Tibial nerve (tissue), 4 donors: ENCODE measurements at regions not wholly inside any gene's neighbourhood (a gene's known extent, or its start where the extent isn't known, plus 50 kb on each side); places are given as distances from the start of the nearest gene placed in this dataset.

Source experiments
- DNase-seq, 2 donors: peaks; one replicate each; pipeline ENCODE4 v3.0.0-alpha.2; 2019; ENCODE audit warnings: low spot score in 2 of 2
- H3K27ac ChIP-seq, 4 donors: fragments of 200-600 bp; sonication (generic) in 3 of 4; one replicate each; pipeline ENCODE4 v1.5.1; 2017 to 2019; ENCODE audit warnings: mild to moderate bottlenecking in 1 of 4
- H3K27me3 ChIP-seq, 2 donors: fragments of 200-600 bp; sonication (generic) in 1 of 2; one replicate each; pipeline versions ENCODE4 v1.5.1 to v1.6.0; 2017 to 2019
- H3K36me3 ChIP-seq, 3 donors: fragments of 200-600 bp; sonication (generic); one replicate each; pipeline ENCODE4 v1.5.1; 2018 to 2019
- H3K4me1 ChIP-seq, 4 donors: fragments of 200-600 bp; sonication (generic) in 3 of 4; one replicate each; pipeline ENCODE4 v1.5.1; 2017 to 2019
- H3K4me3 ChIP-seq, 4 donors: fragments of 200-600 bp; sonication (generic) in 3 of 4; one replicate each; pipeline ENCODE4 v1.5.1; 2017 to 2019; ENCODE audit warnings: mild to moderate bottlenecking in 1 of 4, moderate library complexity in 1 of 4
- H3K9me3 ChIP-seq, 4 donors: fragments of 200-600 bp; sonication (generic) in 3 of 4; one replicate each; pipeline ENCODE4 v1.5.1; 2017 to 2019
- EP300 ChIP-seq, 2 donors: sonication (generic); formaldehyde crosslinking; IDR thresholded peaks; one replicate each; pipeline ENCODE4 v1.6.1; 2017; ENCODE audit warnings: antibody characterized with exemption in 2 of 2, mild to moderate bottlenecking in 1 of 2
- POLR2A ChIP-seq, 2 donors: fragments of 450-650 bp; IDR thresholded peaks; one replicate each; pipeline ENCODE4 v1.6.1; 2017; ENCODE audit warnings: antibody characterized with exemption in 2 of 2, mild to moderate bottlenecking in 2 of 2, moderate library complexity in 2 of 2
- WGBS, 2 donors: methylation state at CpG; one replicate each; pipeline ENCODE4 v1.1.5; 2018; 5-methylcytosine and 5-hydroxymethylcytosine counted together
- TF ChIP-seq, protein P1 (sequence below), 5 experiments: fragments of 200-600 bp in 3 of 5; fragments of 450-650 bp in 2 of 5; sonication (generic) in 3 of 5; IDR thresholded peaks; one replicate each; pipeline ENCODE4 v1.5.1; 2016 to 2019; ENCODE audit warnings: antibody characterized with exemption in 5 of 5, mild to moderate bottlenecking in 3 of 5, moderate library complexity in 2 of 5

DNA sequence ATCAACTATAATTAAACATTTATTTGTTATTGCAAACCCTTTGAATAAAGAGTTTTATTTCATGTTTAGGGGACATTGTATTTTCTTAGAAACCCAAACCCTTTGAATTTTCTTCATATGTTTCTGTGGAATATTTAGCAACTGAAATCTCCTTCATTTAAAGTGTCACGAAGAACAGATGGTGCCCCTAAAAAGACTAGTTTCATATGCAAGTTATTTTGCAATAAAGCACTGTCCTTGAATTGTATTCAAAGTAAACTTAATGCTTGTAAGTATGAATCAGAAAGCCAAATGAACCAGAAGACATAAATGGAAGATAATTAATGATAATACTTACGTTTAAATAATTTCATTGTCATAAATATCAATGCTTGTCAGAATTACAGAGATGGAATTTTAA is 151.9 kb upstream of the CWC22 start:
- TF ChIP-seq POLR2A (IDR thresholded peaks at IDR 0.05) (no peak), EP300 (IDR thresholded peaks at IDR 0.05) (no peak)
- TF ChIP-seq, protein P1, sequence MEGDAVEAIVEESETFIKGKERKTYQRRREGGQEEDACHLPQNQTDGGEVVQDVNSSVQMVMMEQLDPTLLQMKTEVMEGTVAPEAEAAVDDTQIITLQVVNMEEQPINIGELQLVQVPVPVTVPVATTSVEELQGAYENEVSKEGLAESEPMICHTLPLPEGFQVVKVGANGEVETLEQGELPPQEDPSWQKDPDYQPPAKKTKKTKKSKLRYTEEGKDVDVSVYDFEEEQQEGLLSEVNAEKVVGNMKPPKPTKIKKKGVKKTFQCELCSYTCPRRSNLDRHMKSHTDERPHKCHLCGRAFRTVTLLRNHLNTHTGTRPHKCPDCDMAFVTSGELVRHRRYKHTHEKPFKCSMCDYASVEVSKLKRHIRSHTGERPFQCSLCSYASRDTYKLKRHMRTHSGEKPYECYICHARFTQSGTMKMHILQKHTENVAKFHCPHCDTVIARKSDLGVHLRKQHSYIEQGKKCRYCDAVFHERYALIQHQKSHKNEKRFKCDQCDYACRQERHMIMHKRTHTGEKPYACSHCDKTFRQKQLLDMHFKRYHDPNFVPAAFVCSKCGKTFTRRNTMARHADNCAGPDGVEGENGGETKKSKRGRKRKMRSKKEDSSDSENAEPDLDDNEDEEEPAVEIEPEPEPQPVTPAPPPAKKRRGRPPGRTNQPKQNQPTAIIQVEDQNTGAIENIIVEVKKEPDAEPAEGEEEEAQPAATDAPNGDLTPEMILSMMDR (IDR thresholded peaks at IDR 0.05) = no peak

DNA sequence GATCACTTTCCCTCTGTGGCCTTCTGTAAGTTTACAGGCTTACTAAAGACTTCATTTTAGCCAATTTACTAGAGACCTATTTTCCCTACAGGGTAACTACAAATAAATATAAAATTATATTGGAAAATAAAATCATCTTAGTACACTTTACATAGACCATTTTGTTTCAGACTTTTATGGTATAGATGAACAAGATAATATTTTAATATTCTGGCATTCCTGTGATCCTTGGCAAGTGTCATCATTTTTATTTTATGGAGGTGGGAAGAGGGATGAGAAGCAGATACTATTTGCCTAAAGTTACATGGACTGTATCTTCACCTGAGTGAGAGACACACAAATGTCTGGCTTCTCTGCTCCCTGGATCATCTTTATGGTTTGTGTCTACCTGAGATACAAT is 149.6 kb upstream of the CWC22 start:
- Histone ChIP-seq H3K27me3 (no peaks in the 10 kb centered on the region), H3K36me3 (no peaks in the 10 kb centered on the region), H3K4me1 (no peaks in the 10 kb centered on the region), H3K9me3 (no peaks in the 10 kb centered on the region), H3K27ac (no peak overlapping the region), H3K4me3 (no peak overlapping the region)
- no peak for DNase-seq
- no peak for TF ChIP-seq POLR2A (IDR thresholded peaks at IDR 0.05)
- TF ChIP-seq, protein P1 (IDR thresholded peaks at IDR 0.05) = no peak

More for the DNA sequence above, 151.9 kb upstream of the CWC22 start:
- H3K9me3 ChIP-seq = no peaks in the 10 kb centered on the region
- H3K36me3 ChIP-seq = no peaks in the 10 kb centered on the region
- WGBS, 2 donors = 85% methylated on average over 2 of the region's 2 CpGs
- no peak for DNase-seq
- H3K4me3 ChIP-seq = no peak overlapping the region
- no peak overlapping the region for H3K27ac ChIP-seq
- no peaks in the 10 kb centered on the region for H3K27me3 ChIP-seq
- no peaks in the 10 kb centered on the region for H3K4me1 ChIP-seq

DNA sequence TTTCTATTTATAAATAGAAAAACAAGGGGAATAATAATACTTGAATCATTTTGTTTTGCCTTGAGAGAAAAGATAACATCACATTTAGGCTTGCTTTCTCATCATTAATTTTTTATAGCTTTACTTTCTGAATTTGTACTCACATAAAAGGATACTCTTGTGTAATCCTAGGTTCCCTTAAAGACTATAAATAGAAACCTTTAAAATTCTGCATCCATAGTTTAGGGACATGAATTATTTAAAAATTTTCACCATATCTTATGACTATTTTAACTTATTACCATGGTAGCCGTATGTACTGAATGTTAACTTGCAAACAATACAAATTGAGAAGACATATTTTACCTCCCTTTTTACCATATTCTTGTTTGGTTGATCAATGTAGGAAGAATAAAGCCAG is 143.5 kb upstream of the CWC22 start:
- Histone ChIP-seq H3K27ac (no peak overlapping the region), H3K27me3 (no peaks in the 10 kb centered on the region), H3K9me3 (no peaks in the 10 kb centered on the region), H3K4me3 (no peak overlapping the region), H3K36me3 (no peaks in the 10 kb centered on the region), H3K4me1 (no peaks in the 10 kb centered on the region)
- 90% methylated on average over 1 of the region's 1 CpG for WGBS, 2 donors
- TF ChIP-seq, protein P1 (IDR thresholded peaks at IDR 0.05) = no peak
- TF ChIP-seq EP300 (IDR thresholded peaks at IDR 0.05) = no peak
- TF ChIP-seq POLR2A (IDR thresholded peaks at IDR 0.05) = no peak
- DNase-seq = no peak

DNA sequence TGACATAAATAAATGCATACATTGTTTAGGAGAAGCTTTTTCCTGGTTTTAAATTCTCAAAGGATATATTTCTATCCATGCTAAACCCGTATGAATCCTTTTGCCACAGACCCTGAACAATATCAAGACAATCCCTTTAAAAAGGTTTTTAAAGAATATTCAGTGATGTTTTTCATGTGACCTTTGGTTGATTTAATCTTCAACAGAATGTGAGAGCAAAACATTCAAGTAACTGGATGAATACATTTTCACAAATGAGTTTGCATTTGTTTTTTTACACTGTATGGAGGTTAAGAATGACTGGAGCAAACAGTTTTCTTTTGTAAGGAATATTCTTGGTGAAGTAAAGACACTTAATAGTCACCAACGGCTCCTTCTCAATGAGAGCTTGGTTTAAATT is 139.4 kb upstream of the CWC22 start:
- H3K4me1 ChIP-seq = no peaks in the 10 kb centered on the region
- 33 to 40% methylated on average over 2 of the region's 2 CpGs for WGBS, 2 donors
- no peaks in the 10 kb centered on the region for H3K27me3 ChIP-seq
- H3K36me3 ChIP-seq = no peaks in the 10 kb centered on the region
- TF ChIP-seq, protein P1 (IDR thresholded peaks at IDR 0.05) = no peak
- TF ChIP-seq POLR2A (IDR thresholded peaks at IDR 0.05) = no peak
- no peak for TF ChIP-seq EP300 (IDR thresholded peaks at IDR 0.05)
- H3K27ac ChIP-seq = no peak overlapping the region
- no peaks in the 10 kb centered on the region for H3K9me3 ChIP-seq
- H3K4me3 ChIP-seq = no peak overlapping the region
- no peak for DNase-seq

DNA sequence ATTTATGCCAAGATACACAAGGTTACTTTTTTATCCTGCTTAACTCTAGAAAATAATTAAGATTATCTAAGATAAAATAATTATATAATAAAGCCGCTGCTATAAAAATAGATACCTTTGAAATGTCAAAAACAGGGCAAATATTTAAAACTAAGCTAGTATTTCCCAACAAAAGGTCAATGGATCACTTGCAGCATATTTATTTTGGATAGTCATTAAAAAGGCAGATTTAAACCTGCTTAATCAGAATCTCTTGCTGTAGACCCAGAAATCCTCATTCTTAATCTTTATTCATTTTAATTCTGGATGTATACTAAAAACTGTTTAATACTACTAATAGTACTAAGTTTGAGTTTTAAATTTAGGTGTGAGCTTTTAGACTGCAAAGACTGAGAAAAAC is 139.0 kb upstream of the CWC22 start:
- Histone ChIP-seq H3K4me1 (no peaks in the 10 kb centered on the region), H3K36me3 (no peaks in the 10 kb centered on the region), H3K27me3 (no peaks in the 10 kb centered on the region), H3K27ac (no peak overlapping the region), H3K4me3 (no peak overlapping the region), H3K9me3 (no peaks in the 10 kb centered on the region)
- 55 to 70% methylated on average over 1 of the region's 1 CpG for WGBS, 2 donors
- no peak for DNase-seq
- TF ChIP-seq POLR2A (IDR thresholded peaks at IDR 0.05) (no peak), EP300 (IDR thresholded peaks at IDR 0.05) (no peak)
- TF ChIP-seq, protein P1 (IDR thresholded peaks at IDR 0.05) = no peak
